ENCODE measurements at regions not wholly inside any gene's neighbourhood (a gene's known extent, or its start where the extent isn't known, plus 50 kb on each side); places are given as distances from the start of the nearest gene placed in this dataset.

GRCh38 chr9:80242022-80242421, 670.3 kb downstream of the TLE4 start:
- no peak overlapping the region for H3K4me3 ChIP-seq (replicated peaks; ENCODE audit: low read depth, low read length)
- no peak for TF ChIP-seq CTCF (IDR thresholded peaks at IDR 0.05; ENCODE audit: low read length, missing control alignments)
- no peak for DNase-seq (ENCODE audit: low read depth)

GRCh38 chr9:80235752-80236151, 664.0 kb downstream of the TLE4 start:
- TF ChIP-seq CTCF (IDR thresholded peaks at IDR 0.05; ENCODE audit: low read length, missing control alignments) = no peak
- no peak for DNase-seq (ENCODE audit: low read depth)
- H3K4me3 ChIP-seq (replicated peaks; ENCODE audit: low read depth, low read length) = no peak overlapping the region

GRCh38 chr9:80233906-80234305, 662.1 kb downstream of the TLE4 start:
- no peak overlapping the region for H3K4me3 ChIP-seq (replicated peaks; ENCODE audit: low read depth, low read length)
- no peak for TF ChIP-seq CTCF (IDR thresholded peaks at IDR 0.05; ENCODE audit: low read length, missing control alignments)

GRCh38 chr9:80233102-80233843, 661.5 kb downstream of the TLE4 start:
- H3K4me3 ChIP-seq (replicated peaks; ENCODE audit: low read depth, low read length) = no peak overlapping the region
- TF ChIP-seq CTCF (IDR thresholded peaks at IDR 0.05; ENCODE audit: low read length, missing control alignments) = no peak
- DNase-seq (ENCODE audit: low read depth) = no peak

More at GRCh38 chr9:80233906-80234305, 662.1 kb downstream of the TLE4 start:
- no peak for DNase-seq (ENCODE audit: low read depth)

- no peak for TF ChIP-seq CTCF (IDR thresholded peaks at IDR 0.05; ENCODE audit: low read length, missing control alignments)
- DNase-seq (ENCODE audit: low read depth) = no peak
- H3K4me3 ChIP-seq (replicated peaks; ENCODE audit: low read depth, low read length) = no peak overlapping the region
These were observed 659.8 kb downstream of the TLE4 start for GRCh38 chr9:80231318-80232236.

- DNase-seq (ENCODE audit: low read depth) = no peak
- TF ChIP-seq CTCF (IDR thresholded peaks at IDR 0.05; ENCODE audit: low read length, missing control alignments) = no peak
- no peak overlapping the region for H3K4me3 ChIP-seq (replicated peaks; ENCODE audit: low read depth, low read length)
These were observed 652.1 kb downstream of the TLE4 start for GRCh38 chr9:80223897-80224296.

All from fibroblast of pulmonary artery (primary cell).